ENCODE measurements at regions not wholly inside any gene's neighbourhood (a gene's known extent, or its start where the extent isn't known, plus 50 kb on each side); places are given as distances from the start of the nearest gene placed in this dataset.

DNA sequence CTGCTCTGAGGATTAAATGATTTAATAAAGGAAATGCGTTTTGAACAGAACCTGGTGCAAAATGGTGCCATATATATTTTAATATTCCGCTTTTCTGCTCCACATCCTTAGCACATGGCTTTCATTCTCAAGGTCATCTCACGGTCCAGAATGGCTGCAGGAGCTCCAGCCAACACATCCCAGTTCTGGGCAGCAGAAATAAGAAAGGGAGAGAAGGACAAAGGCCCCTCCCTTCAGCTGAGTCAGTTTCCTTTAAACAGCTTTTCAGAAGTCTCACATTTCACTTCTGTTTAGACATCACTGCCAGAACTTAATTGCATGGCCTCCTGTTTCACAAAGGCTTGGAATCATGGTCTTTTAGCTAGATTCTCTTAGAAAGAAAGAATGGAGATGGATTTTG is 75.2 kb upstream of the LRRN2 start:
- DNase-seq (ENCODE audit: extremely low read depth in 1 of 4, low spot score in 3 of 4): no peak
- Histone ChIP-seq H3K4me3 (no peak overlapping the region), H4K20me1 (replicated peaks; ENCODE audit: control insufficient read depth, insufficient read depth, low read length) (no peaks in the 10 kb centered on the region), H3K4me1 (replicated peaks in 1 of 2; ENCODE audit: control insufficient read depth in 2 of 2, insufficient read depth in 2 of 2, low read length in 2 of 2) (peaks cover 5 to 6% of the 10 kb centered on the region in 2 experiments; a peak in 4 of 5 replicates), H3K27ac (ENCODE audit: extremely low read depth, low read depth, low read length) (no peak overlapping the region), H3K9me3 (replicated peaks; ENCODE audit: control insufficient read depth, insufficient read depth, low read depth, low read length) (no peaks in the 10 kb centered on the region), H3K36me3 (ENCODE audit: control insufficient read depth, insufficient read depth, low read length) (no peaks in the 10 kb centered on the region), H3K4me2 (ENCODE audit: insufficient read depth, low read length) (no peak overlapping the region), H2AFZ (ENCODE audit: low read depth, low read length) (no peak overlapping the region), H3K9ac (ENCODE audit: insufficient read depth in 1 of 2, low read depth in 2 of 2, low read length in 2 of 2) (no peak overlapping the region), H3K27me3 (ENCODE audit: control insufficient read depth in 2 of 2, insufficient read depth in 2 of 2, low read length in 2 of 2) (0 out of 5 replicates have a peak, but pooled peaks cover 3 to 6% of the 10 kb centered on the region in 2 experiments), H3K9me1 (ENCODE audit: control insufficient read depth, insufficient read depth, low read length) (no peaks in the 10 kb centered on the region), H3K79me2 (ENCODE audit: control insufficient read depth, insufficient read depth, low read length) (no peaks in the 10 kb centered on the region)
- ATAC-seq: no peak
- in situ Hi-C loops (cut with MboI) (no loop called here), intact Hi-C loops (cut with micrococcal nuclease) (loop anchor here (5.0 kb wide), 2 partner anchors 48 to 138 kb away; no protein-coding TSS in a partner anchor)
- ChIA-PET POLR2A (interaction anchor here (0.8 to 2.5 kb wide), 3 partner anchors 10 to 118 kb away, joined by 3 to 11 read pairs (median 6); no protein-coding TSS in a partner anchor), CTCF (ENCODE audit: low intra/inter-chr PET ratio) (interaction anchor here (1.1 kb wide), 1 partner anchor 195 kb away, joined by 4 read pairs; no protein-coding TSS in a partner anchor)
- TF ChIP-seq SMARCA5 (IDR thresholded peaks at IDR 0.05) (peak; percentile 24; the same call in 1 of the 2 replicates), RBM25 (IDR thresholded peaks at IDR 0.05; ENCODE audit: low read depth, low read length, severe bottlenecking) (peak; percentile 89), RAD51 (IDR thresholded peaks at IDR 0.05; ENCODE audit: borderline replicate concordance, low read depth) (no peak), HDAC2 (IDR thresholded peaks at IDR 0.05) (0 out of 2 replicates have a peak, but pooled peaks have one; percentile 29), CREB1 (IDR thresholded peaks at IDR 0.05) (no peak), CREB1 (CRISPR knock-in tag; IDR thresholded peaks at IDR 0.05) (no peak), BCOR (IDR thresholded peaks at IDR 0.05) (peak; percentile 55; the same call in 1 of the 2 replicates)
- TF ChIP-seq, protein P1, sequence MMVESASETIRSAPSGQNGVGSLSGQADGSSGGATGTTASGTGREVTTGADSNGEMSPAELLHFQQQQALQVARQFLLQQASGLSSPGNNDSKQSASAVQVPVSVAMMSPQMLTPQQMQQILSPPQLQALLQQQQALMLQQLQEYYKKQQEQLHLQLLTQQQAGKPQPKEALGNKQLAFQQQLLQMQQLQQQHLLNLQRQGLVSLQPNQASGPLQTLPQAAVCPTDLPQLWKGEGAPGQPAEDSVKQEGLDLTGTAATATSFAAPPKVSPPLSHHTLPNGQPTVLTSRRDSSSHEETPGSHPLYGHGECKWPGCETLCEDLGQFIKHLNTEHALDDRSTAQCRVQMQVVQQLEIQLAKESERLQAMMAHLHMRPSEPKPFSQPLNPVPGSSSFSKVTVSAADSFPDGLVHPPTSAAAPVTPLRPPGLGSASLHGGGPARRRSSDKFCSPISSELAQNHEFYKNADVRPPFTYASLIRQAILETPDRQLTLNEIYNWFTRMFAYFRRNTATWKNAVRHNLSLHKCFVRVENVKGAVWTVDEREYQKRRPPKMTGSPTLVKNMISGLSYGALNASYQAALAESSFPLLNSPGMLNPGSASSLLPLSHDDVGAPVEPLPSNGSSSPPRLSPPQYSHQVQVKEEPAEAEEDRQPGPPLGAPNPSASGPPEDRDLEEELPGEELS (CRISPR knock-in tag; IDR thresholded peaks at IDR 0.05; ENCODE audit: borderline replicate concordance): no peak
- TF ChIP-seq, protein P2, sequence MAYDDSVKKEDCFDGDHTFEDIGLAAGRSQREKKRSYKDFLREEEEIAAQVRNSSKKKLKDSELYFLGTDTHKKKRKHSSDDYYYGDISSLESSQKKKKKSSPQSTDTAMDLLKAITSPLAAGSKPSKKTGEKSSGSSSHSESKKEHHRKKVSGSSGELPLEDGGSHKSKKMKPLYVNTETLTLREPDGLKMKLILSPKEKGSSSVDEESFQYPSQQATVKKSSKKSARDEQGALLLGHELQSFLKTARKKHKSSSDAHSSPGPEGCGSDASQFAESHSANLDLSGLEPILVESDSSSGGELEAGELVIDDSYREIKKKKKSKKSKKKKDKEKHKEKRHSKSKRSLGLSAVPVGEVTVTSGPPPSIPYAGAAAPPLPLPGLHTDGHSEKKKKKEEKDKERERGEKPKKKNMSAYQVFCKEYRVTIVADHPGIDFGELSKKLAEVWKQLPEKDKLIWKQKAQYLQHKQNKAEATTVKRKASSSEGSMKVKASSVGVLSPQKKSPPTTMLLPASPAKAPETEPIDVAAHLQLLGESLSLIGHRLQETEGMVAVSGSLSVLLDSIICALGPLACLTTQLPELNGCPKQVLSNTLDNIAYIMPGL (CRISPR knock-in tag; IDR thresholded peaks at IDR 0.05): no peak
- no TSS peak for BruUV-seq (replicated peaks)
- FAIRE-seq: no peak
- WGBS (ENCODE audit: insufficient coverage, low coverage, missing lambda C conversion rate): 0% methylated on average over 3 of the region's 3 CpGs
